Gastroesophageal sphincter (tissue), 4 donors: ENCODE measurements at regions not wholly inside any gene's neighbourhood (a gene's known extent, or its start where the extent isn't known, plus 50 kb on each side); places are given as distances from the start of the nearest gene placed in this dataset.

ENCODE experiments used
- ATAC-seq: fragments of 150-250 bp; one replicate; pipeline ENCODE4 v1.9.1; 2016; ENCODE audit warnings: mild to moderate bottlenecking, moderate library complexity
- H3K27ac ChIP-seq, 4 donors: fragments of 200-600 bp; sonication (generic) in 3 of 4; 1 replicate in 3 of 4; 2 replicates in 1 of 4; pipeline ENCODE4 v1.5.1; 2016 to 2019
- H3K27me3 ChIP-seq: fragments of 200-600 bp; sonication (generic); one replicate; pipeline ENCODE4 v1.5.1; 2019
- H3K36me3 ChIP-seq, 2 donors: fragments of 200-600 bp; sonication (generic); one replicate each; pipeline ENCODE4 v1.5.1; 2019; ENCODE audit warnings: control low read depth in 1 of 2
- H3K4me1 ChIP-seq, 3 donors: fragments of 200-600 bp; sonication (generic); 1 replicate in 2 of 3; 2 replicates in 1 of 3; pipeline ENCODE4 v1.5.1; 2016 to 2019; ENCODE audit warnings: control low read depth in 2 of 3
- H3K4me3 ChIP-seq, 2 donors: fragments of 200-600 bp; sonication (generic); one replicate each; pipeline ENCODE4 v1.5.1; 2019; ENCODE audit warnings: mild to moderate bottlenecking in 1 of 2, moderate library complexity in 1 of 2
- H3K9me3 ChIP-seq, 3 donors: fragments of 200-600 bp; sonication (generic); one replicate each; pipeline ENCODE4 v1.5.1; 2017 to 2019; ENCODE audit warnings: control low read depth in 2 of 3
- CTCF ChIP-seq, 4 experiments: fragments of 200-600 bp in 2 of 4; fragments of 450-650 bp in 2 of 4; sonication (generic) in 1 of 4; IDR thresholded peaks; one replicate each; pipeline ENCODE4 v1.5.1; 2017 to 2019; ENCODE audit warnings: antibody characterized with exemption in 4 of 4, mild to moderate bottlenecking in 2 of 4, moderate library complexity in 2 of 4
- EP300 ChIP-seq: sonication (generic); formaldehyde crosslinking; IDR thresholded peaks from one replicate; pipeline ENCODE4 v1.6.1; 2017; ENCODE audit warnings: antibody characterized with exemption, mild to moderate bottlenecking
- POLR2A ChIP-seq, 2 donors: fragments of 450-650 bp; IDR thresholded peaks; one replicate each; pipeline ENCODE4 v1.6.1; 2017; ENCODE audit warnings: antibody characterized with exemption in 2 of 2, mild to moderate bottlenecking in 2 of 2, moderate library complexity in 1 of 2
- POLR2AphosphoS5 ChIP-seq: sonication (generic); formaldehyde crosslinking; IDR thresholded peaks from one replicate; pipeline ENCODE4 v1.6.1; 2017; ENCODE audit warnings: antibody characterized with exemption
- WGBS, 2 donors: methylation state at CpG; one replicate each; pipeline ENCODE4 v1.1.5; 2018; ENCODE audit warnings: low coverage in 1 of 2; 5-methylcytosine and 5-hydroxymethylcytosine counted together

GRCh38 chr22:47335460-47335859 lies 573.0 kb downstream of the TBC1D22A start:
- TF ChIP-seq POLR2AphosphoS5, result no peak
- TF ChIP-seq POLR2A (IDR thresholded peaks at IDR 0.05), result no peak
- no peak for TF ChIP-seq EP300
- TF ChIP-seq CTCF (IDR thresholded peaks at IDR 0.05), result no peak
- no peak overlapping the region for H3K4me3 ChIP-seq
- H3K36me3 ChIP-seq, result no peaks in the 10 kb centered on the region
- no peaks in the 10 kb centered on the region for H3K4me1 ChIP-seq
- no peak for ATAC-seq
- H3K9me3 ChIP-seq, result peaks cover 0 to 13% (median 0%) of the 10 kb centered on the region in 3 donors
- H3K27ac ChIP-seq, result no peak overlapping the region
- H3K27me3 ChIP-seq, result peaks cover 28% of the 10 kb centered on the region
- 67% methylated on average over 8 of the region's 10 CpGs; no CpG with 5 or more reads in 1 of the 2 donors for WGBS, 2 donors

- TF ChIP-seq CTCF (IDR thresholded peaks at IDR 0.05) (no peak), POLR2AphosphoS5 (no peak), POLR2A (IDR thresholded peaks at IDR 0.05) (no peak), EP300 (no peak)
- no peak for ATAC-seq
- peaks cover 0 to 13% (median 0%) of the 10 kb centered on the region in 3 donors for H3K9me3 ChIP-seq
- H3K4me1 ChIP-seq, result no peaks in the 10 kb centered on the region
- peaks cover 35% of the 10 kb centered on the region for H3K27me3 ChIP-seq
- H3K36me3 ChIP-seq, result no peaks in the 10 kb centered on the region
- H3K27ac ChIP-seq, result no peak overlapping the region
- 63 to 75% methylated on average over 5 to 6 of the region's 7 CpGs for WGBS, 2 donors
- H3K4me3 ChIP-seq, result no peak overlapping the region
Observed at GRCh38 chr22:47334601-47335000, 572.2 kb downstream of the TBC1D22A start.

- peaks cover 0 to 13% (median 0%) of the 10 kb centered on the region in 3 donors for H3K9me3 ChIP-seq
- WGBS, 2 donors, result 20 to 60% methylated on average over 1 of the region's 2 CpGs
- no peaks in the 10 kb centered on the region for H3K36me3 ChIP-seq
- no peak for ATAC-seq
- H3K27me3 ChIP-seq, result peaks cover 39% of the 10 kb centered on the region
- no peaks in the 10 kb centered on the region for H3K4me1 ChIP-seq
- no peak overlapping the region for H3K4me3 ChIP-seq
- no peak overlapping the region for H3K27ac ChIP-seq
- no peak for TF ChIP-seq CTCF (IDR thresholded peaks at IDR 0.05)
- no peak for TF ChIP-seq EP300
- no peak for TF ChIP-seq POLR2AphosphoS5
- no peak for TF ChIP-seq POLR2A (IDR thresholded peaks at IDR 0.05)
Observed at GRCh38 chr22:47333625-47334024, 571.2 kb downstream of the TBC1D22A start.

GRCh38 chr22:47332246-47332980 lies 570.0 kb downstream of the TBC1D22A start:
- Histone ChIP-seq H3K36me3 (no peaks in the 10 kb centered on the region), H3K4me1 (no peaks in the 10 kb centered on the region), H3K9me3 (peaks cover 0 to 13% (median 0%) of the 10 kb centered on the region in 3 donors), H3K27me3 (peaks cover 41% of the 10 kb centered on the region), H3K4me3 (no peak overlapping the region), H3K27ac (no peak overlapping the region)
- WGBS, 2 donors, result 81 to 89% methylated on average over 5 of the region's 14 CpGs
- no peak for ATAC-seq
- no peak for TF ChIP-seq EP300
- no peak for TF ChIP-seq POLR2A (IDR thresholded peaks at IDR 0.05)
- TF ChIP-seq POLR2AphosphoS5, result no peak
- TF ChIP-seq CTCF (IDR thresholded peaks at IDR 0.05), result no peak

GRCh38 chr22:47331750-47332149 lies 569.3 kb downstream of the TBC1D22A start:
- WGBS, 2 donors, result 77 to 86% methylated on average over 4 to 7 of the region's 8 CpGs
- ATAC-seq, result no peak
- Histone ChIP-seq H3K4me3 (no peak overlapping the region), H3K4me1 (no peaks in the 10 kb centered on the region), H3K27me3 (peaks cover 41% of the 10 kb centered on the region), H3K27ac (no peak overlapping the region), H3K9me3 (peaks cover 0 to 13% (median 0%) of the 10 kb centered on the region in 3 donors), H3K36me3 (no peaks in the 10 kb centered on the region)
- no peak for TF ChIP-seq POLR2AphosphoS5
- no peak for TF ChIP-seq CTCF (IDR thresholded peaks at IDR 0.05)
- no peak for TF ChIP-seq POLR2A (IDR thresholded peaks at IDR 0.05)
- TF ChIP-seq EP300, result no peak
